NCI-H187 (cell line): ENCODE measurements at regions not wholly inside any gene's neighbourhood (a gene's known extent, or its start where the extent isn't known, plus 50 kb on each side); places are given as distances from the start of the nearest gene placed in this dataset.
A peak's percentile ranks its signal among the peaks of the same experiment; 100 is the strongest.
"Not testable (repeated sequence)": the region's sequence is repeated elsewhere in the genome, so short reads cannot be mapped to it uniquely, and the experiment has no call there.

ENCODE experiments used
- DNase-seq, 2 experiments: peaks; one replicate each; lab custom pipeline; 2025; lab: John Stamatoyannopoulos, UW

DNA sequence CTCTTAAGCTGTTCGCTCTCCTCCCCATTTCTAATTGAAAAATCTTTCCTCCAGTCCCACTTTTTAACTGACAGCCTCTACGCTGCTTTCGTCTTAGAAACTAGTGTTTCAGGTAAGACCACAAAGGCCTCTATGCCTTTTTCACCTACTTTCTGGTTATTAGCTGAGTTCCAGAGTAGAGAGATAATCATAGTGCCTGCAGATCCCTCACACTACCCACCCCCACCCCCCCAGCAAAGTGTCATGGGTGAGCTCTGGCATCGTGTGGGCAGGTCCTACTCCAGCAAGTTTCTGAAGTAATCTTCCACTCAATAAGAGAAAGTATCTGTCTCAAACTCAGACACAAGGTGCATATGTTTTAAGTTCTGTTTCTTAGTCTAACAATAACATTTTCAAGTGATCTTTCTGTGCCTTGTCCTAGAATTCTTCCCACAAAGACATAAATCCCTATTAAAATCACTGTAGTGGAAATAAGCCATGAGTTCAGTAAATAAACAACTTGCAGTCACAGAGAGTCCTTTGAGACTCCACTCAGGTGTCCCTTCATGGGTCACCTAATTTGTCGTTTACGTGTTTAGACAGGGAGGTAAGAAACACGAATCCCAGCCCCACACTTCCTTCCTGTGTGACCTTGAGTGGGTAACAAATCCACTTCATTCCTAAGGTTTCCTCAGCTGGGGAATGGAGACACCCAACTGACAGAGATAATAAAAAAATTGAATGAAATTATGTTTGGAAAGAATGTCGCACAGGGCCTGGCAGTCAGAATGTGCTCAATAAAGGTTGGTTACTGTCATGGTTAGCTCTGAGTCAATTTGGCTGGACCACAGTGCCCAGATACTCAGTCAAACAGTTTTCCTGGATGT is 228.9 kb upstream of the CAND1 start:
- no peak for DNase-seq

DNA sequence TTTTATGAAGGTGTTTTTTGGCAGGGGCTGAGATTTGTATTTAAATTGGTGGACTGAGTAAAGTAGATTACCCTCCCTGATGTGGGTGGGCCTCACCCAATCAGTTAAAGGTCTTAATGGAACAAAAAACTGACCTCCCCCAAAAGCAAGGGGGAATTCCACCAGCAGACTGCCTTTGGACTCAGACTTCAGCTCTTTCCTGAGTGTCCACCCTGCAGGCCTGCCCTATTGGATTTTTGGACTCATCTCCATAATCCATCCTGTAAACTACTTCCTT is 228.4 kb upstream of the CAND1 start:
- DNase-seq = no peak

DNA sequence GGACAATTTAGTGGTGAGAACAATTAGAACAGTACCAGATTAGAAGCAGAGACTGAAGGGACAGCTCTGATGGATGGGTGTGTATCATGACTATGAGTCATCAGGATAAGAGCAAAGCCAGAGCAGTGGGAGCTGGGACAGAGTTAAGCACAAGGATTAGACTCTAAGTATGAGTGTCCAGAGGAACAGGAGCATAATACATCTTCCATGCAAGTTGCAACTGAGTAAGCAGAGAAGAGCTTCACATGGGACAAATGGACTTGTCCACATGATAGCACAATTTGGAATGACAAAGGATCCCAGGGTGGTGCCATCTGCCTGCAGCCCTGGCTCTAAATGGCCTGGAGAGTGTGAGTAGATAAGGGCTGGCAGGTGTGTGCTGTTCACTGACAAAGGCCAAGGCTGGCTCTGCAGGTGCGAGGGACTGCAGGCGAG is 226.4 kb upstream of the CAND1 start:
- DNase-seq = peak; percentile 36 to 44

DNA sequence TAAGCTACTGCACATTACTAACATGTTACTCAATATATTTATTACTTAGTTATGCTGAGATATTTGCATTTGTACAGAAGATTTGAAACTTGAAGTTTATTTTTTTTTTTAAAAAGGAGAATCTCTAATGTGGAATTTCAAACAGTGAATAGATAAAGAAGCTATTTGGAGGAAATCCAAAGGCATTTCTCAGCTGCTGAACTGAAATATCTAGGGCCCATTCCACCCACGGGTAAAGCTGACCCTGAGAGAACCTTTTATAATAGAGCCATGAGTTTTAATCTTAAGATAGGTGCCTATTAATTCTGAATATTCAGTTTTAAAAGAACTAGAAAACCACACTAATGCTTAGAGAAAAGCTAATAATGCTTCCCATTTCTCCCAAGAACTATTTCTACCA is 225.4 kb upstream of the CAND1 start:
- no peak for DNase-seq

DNA sequence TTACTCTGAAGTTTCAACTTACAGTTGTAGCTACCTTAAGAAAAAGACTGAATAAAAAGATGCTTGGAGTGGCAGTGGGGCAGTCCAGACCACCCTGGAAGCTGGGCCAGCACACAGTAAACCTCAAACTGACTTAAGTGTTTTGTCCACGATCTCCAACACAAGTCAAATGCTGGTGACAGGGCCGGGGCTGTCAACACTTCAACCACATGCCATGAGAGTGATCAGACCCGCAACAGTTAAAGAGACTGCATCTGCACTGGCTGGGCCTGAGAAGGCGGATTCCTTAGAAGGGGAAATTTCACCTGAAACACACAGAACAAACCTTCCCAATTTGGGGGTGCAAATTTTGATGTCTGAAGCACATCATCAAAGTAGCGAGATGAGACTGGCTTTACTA is 223.5 kb upstream of the CAND1 start:
- no peak for DNase-seq

DNA sequence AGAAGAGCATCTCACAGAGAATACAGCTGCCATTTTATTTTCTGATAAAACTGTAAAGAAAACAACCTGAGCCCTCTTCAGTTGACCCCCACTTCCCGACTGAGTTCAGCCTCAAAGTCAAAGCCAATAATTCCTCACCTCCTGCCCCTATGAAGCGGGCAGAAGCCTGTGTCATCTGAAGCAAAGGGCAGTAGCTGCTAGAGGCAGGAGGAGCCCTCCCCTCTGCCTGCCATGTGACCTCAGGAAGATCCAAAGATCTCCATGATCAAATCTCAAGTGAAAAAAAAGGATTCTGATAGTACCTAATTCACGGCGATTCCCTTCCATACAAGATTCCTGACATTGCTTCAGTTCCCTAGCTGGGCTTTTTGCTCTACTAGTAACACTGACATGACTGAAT is 223.1 kb upstream of the CAND1 start:
- DNase-seq = no peak

DNA sequence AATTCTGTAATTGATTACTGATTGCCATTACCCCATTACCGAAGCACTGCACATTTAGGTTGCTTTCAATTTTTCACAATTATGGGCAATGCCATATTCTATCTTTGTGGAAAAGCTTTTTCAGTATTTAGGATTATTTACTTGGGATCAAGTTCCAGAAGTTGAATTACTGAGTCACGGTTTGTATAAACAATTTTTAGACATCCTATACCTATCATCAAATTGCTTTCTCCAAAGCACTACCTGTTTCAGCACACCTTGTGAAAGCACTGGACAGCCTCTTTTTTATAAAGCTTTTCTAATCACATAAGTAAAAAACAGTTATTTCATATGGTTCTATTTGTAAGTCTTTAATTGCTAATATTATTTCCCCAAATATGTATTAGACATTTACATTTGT is 221.5 kb upstream of the CAND1 start:
- DNase-seq = no peak

DNA sequence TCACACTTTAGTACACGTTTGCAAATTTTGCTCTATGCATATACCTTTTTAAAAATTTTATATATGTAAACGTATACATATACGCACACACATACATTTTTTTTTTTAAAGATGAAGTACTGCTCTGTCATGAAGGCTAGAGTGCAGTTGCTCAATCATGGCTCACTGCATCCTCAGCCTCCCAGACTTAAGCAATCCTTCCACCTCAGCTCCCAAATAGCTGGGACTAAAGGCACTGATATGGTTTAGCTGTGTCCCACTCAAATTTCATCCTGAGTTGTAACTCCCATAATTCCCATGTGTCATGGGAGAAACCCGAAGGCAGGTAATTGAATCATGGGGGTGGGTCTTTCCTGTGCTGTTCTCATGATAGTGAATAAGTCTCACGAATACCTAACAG is 220.8 kb upstream of the CAND1 start:
- no peak for DNase-seq

DNA sequence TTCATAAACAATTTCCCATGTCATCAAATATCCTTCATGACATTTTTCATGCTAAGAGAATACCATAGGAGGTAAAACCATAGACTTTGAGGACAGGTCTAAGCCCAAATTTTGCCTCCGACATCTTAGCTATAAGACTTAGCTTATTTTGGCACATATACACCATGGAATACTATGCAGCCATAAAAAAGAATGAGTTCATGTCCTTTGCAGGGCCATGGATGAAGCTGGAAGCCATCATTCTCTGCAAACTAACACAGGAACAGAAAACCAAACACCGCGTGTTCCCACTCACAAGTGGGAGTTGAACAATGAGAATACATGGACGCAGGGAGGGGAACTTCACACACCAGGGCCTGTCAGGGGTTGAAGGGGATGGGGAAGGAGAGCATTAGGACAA is 220.0 kb upstream of the CAND1 start:
- DNase-seq = not testable (repeated sequence)

DNA sequence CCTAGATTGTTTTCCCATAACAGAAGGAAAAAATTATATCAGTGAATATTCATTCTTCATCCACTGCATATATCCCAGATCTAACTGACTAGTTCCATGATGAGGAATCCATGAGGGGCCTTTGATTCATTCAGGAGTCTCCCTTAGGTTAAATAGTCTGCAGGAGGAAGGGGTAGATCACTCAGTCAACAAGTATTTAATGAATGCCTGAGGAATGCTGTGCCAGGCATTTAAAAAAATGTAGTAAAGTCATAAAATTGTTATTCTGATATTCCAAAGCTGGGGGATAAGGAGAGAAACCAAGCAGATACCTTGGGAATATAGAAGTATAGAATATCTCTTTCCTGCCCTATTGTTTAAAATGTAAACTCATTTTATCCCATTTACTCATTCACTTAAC is 216.2 kb upstream of the CAND1 start:
- DNase-seq = no peak

DNA sequence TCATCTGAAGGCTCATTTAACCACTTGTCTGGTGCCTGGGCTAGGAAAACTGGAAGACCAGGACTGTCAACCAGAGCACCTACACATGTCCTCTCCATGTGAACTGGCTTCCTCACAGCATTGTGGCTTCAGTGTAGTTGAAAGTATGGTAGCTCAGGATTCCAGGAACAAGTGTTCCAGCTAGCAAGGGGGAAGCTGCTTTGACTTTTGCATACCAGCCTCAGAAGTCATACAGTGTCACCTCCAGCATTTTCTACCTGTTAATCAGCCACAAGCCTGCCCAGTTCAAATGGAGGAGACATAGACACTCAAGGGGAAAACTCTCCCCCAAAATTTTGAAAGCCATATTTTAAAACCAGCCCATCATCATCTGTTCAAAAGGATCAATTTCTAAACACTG is 212.8 kb upstream of the CAND1 start:
- DNase-seq = no peak

DNA sequence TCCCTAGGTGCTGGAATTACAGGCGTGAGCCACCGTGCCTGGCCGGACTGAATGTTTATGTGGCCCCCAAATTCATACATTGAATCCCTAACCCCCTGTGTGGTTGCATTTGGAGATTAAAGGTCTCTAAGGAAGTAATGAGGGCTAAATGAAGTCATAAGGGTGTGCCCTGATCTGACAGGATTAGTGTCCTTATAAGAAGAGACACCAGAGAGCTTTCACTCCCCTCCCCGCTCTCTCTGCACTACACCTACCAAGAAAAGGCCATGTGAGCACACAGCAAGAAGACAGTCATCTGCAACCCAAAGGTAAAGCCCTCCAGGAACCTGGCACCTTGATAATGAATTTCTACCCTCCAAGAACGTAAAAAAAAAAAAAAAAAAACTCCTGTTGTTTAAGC is 212.1 kb upstream of the CAND1 start:
- no peak for DNase-seq

DNA sequence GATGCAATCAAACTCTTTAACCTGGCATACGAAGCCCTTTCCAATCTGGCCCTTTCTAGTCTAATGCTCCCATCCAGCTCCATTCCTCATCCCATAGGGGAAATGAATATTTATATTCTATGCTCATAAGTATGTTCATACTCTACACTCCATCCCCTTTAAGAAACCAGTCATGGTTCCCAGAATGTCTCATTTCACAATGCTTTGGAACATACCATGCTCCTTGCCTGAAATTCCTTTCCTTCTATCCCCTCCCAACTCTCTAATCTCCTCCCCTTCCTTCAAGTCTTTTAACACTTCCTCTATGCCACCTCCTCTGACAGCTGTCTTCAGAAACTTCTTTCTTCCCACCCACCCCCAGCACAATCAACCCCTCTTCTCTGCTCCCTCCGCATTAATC is 207.0 kb upstream of the CAND1 start:
- DNase-seq = no peak

DNA sequence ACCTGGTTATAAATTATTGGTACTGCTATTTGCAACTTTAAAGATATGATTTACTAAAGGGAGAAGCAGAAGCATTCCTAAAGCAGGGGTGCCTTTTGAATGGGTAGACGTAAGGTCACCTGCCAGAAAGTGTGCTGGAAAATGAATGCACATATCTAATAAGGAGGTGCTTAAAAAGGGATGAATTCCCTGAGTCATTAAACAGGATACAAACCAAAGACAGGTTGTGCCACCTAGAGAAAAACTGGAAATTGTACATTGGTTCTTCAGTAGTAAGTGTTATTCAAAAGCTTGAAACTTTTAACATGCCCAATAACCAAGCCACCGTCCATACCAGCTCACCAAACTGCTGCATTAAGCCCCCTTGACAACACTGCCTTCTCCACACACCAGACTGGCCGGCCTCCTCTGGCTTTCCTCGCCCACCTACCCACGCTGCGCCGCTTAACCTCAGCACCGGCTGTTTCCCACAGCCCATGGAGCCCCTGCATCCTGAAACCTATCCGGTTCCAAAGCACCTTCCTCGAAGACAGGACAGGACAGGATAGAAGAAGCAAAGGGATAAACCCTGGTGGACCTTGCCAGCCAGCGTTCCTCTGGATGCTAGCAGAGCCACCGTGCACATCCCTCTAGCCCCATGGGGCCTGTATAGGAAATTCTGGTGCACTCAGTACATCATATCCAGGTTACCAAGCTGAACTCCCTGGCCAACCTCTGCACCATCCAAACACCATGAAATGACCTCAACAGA is 201.5 kb upstream of the CAND1 start:
- no peak for DNase-seq

DNA sequence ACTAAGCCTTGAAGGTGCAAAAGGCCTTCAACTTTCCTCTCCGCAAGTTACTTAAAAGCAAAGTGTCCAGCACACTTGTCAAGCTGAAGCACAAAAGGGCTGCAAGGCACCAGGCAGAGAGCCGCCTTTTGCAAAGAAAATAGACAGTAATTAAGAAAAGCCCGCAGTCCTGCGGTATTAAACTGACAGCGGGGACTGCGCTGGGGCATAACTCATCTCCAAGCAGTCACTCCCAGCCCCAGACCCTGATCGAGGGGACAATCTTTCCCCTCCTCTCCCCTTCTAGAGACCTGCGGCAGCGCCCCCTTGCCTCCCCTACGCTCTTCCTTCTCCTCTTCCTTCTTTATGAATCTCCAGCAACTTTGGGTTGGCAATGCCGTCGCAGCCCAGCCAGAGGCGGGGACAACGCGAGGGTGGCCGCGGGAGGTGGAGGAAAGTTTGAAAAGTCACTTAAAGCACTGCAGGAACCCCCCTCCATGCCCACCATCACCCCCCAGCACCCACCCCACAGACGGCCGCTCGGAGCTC is 200.9 kb upstream of the CAND1 start:
- no peak for DNase-seq

DNA sequence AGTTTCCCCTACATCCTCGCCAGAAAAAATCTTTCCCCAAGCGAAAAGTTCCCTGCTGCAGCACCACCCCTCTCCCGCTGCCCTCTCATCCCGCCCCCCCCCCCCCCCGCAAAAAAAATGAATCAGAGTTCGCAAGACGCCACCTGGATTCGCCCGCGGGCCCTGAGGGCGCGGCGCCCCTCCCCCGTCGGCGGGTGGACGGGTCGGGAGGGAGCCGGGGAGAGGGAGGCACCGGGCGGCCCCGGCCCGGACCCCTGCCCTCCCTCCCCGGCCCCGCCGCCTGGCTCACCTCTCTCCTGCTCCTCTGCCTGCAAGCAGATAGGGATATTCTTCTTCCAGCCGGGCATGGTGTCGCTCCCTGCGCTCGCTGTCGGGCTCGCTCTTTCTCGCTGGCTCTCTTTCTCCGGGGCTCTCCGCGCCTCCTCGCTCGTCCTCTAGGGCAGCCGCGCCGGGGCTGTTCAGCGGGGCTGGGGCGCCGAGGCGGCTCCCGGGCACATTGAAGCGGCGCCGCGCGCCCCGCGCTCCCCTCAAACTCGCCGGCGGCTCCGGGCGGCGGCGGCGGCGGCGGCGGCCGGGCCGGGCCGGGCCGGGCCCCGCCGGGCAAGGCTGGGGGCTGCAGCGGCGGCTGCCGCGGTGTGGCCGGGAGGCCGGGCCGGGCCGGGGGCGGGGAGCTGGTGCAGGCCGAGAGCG is 200.3 kb upstream of the CAND1 start:
- DNase-seq = no peak

DNA sequence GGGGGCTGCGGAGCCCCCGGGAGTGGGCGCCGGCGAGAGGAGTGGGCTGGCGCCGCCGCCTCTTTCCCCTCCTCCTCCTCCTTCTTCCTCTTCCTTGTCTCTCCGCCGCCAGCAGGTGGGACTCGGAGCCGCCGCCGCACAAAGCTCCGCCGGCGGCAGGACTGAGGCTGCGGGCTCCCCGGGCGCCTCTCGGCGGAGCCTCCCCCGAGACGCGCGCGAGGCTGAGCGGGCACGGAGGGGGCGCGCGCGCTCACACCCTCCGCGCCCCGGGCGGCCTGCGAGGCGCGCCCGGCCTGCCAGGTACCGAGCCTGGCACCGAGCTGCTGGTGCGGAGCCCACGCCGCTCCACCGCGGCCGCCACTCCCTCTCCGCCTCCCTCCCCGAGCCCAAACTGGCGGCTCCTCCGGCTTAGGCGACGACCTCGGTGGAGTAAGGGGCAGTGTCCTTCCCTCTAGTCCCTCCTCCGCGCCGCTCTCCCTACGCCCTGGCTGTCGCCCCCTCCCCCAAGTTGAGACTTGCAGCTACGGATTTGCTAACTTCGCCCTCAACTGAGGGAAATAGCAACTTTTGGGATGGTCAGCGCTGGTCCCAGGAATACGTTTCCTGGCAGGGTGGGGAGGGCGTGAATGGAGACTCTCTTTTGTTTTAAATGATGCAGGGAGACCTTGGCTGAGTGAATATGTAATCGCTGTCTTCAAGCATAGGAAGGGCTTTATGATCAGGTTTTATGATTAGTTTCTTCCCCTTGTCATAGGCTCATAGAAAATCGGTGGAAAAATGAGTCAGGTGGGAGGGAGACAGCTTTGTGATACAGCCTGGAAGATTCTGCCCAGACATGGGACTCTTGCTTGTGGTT is 199.5 kb upstream of the CAND1 start:
- no peak for DNase-seq

DNA sequence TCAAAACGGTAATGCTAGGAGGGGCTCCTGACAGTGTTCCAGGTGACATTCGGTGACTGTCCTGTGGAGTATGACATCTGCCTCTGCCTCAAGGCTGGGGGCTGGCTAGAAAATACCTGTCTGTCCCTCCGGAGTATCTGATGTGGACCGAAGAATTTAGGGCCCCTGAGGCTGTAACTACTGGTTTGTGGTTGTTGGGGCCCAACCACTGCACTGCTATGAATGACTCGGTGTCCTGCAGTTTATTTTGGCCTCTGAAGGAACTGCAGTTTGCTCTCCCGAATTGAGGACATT is 198.9 kb upstream of the CAND1 start:
- no peak for DNase-seq

DNA sequence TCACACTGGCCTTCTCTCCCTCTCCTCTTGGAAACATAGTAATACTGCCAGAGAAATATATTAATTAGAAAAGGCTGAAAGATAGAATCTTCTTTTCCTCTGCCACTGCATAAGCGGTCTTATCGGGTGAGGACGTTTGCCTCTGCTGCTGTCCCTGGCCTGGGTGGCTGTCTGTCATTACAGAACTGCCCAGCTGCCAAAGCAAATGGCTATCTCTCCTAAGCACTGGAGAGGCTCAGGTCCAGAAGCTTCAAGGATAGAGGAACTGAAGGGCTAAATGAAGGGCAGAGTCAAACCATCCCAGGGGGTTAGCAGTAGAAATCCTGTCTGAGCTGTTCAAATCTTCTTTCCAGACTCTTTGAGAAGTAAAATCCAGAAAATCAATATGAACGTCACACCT is 198.6 kb upstream of the CAND1 start:
- DNase-seq = no peak

DNA sequence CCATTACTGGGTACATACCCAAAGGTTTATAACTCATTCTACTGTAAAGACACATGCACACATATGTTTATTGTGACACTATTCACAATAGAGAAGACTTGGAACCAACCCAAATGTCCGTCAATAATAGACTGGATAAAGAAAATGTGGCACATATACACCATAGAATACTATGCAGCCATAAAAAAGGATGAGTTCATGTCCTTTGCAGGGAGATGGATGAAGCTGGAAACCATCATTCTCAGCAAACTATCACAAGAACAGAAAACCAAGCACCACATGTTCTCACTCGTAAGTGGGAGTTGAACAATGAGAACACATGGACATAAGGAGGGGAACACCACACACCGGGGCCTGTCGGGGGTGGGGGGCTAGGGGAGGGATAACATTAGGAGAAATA is 196.9 kb upstream of the CAND1 start:
- not testable (repeated sequence) for DNase-seq

DNA sequence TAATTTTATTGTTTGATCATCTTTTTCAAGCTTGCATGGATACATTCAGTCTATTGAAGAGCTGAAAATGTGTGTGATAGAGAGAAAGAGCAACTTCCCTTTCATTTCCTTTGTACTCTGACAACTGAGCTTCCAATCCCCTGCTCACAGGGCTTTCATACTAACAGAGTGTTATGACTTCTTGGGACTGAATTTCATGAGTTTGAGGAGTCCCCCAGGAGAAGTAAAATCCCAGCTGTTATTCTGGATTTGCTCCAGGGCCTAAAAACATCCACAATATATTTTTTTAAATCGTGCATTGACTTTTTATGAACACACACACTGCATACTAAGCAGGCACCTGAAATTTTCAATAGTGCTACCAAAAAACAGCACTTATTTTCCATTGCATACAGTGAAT is 195.8 kb upstream of the CAND1 start:
- no peak for DNase-seq

DNA sequence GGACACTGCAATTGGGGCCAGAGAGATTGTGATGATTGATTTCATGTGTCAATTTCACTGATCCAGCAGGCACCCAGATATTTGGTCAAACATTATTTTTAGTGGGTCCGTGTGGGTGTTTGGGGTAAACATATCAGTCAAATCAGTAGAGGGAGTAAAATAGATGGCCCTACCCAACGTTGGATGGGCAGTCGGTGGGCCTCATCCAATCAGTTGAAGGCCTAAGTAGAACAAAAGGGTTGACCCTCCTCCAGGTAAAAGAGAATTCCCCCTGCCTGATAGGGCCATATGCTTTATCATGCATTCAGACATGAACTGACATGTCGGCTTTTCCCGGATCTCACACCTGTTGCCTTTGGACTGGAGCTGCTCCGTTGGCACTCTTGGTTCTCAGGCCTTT is 195.1 kb upstream of the CAND1 start:
- DNase-seq = no peak
